GM12891 (cell line): ENCODE measurements at regions not wholly inside any gene's neighbourhood (a gene's known extent, or its start where the extent isn't known, plus 50 kb on each side); places are given as distances from the start of the nearest gene placed in this dataset.

Experiments
- POLR2A ChIP-seq: IDR thresholded peaks from 2 replicates; pipeline ENCODE4 v1.6.1; 2011; ENCODE audit warnings: low read depth, low read length, control low read depth
- POLR2AphosphoS5 ChIP-seq: IDR thresholded peaks from 2 replicates; pipeline ENCODE4 v1.6.1; 2011; ENCODE audit warnings: low read depth, low read length, control low read depth
- TAF1 ChIP-seq: IDR thresholded peaks from 2 replicates; pipeline ENCODE4 v1.6.1; 2011; ENCODE audit warnings: low read depth, low read length, control low read depth

GRCh38 chr13:95391785-95392184 lies 90.5 kb upstream of the ABCC4 start:
- TF ChIP-seq POLR2AphosphoS5 (no peak), POLR2A (no peak), TAF1 (no peak)
